Fibroblast of lung (primary cell): ENCODE measurements at regions not wholly inside any gene's neighbourhood (a gene's known extent, or its start where the extent isn't known, plus 50 kb on each side); places are given as distances from the start of the nearest gene placed in this dataset.

Experiments used
- DNase-seq, 2 donors: peaks; one replicate each; pipeline versions ENCODE4 v3.0.0 to v3.0.0-alpha.2; 2010; ENCODE audit warnings: low read depth in 2 of 2
- H2AFZ ChIP-seq: 2 replicates; pipeline ENCODE4 v1.5.1; 2012; ENCODE audit warnings: low read length, control low read depth, inconsistent platforms
- H3K27ac ChIP-seq: 2 replicates; pipeline ENCODE4 v1.5.1; 2011; ENCODE audit warnings: low read length, control low read depth; ENCODE audit not compliant: insufficient read depth
- H3K27me3 ChIP-seq: 2 replicates; pipeline ENCODE4 v1.5.1; 2011; ENCODE audit warnings: mild to moderate bottlenecking, low read length; ENCODE audit not compliant: control insufficient read depth, insufficient read depth
- H3K36me3 ChIP-seq: 2 replicates; pipeline ENCODE4 v1.5.1; 2011; ENCODE audit warnings: low read length; ENCODE audit not compliant: control insufficient read depth, insufficient read depth
- H3K4me1 ChIP-seq: 2 replicates; pipeline ENCODE4 v1.5.1; 2011; ENCODE audit warnings: low read length; ENCODE audit not compliant: control insufficient read depth, insufficient read depth; ENCODE audit errors: extremely low read depth
- H3K4me2 ChIP-seq: 2 replicates; pipeline ENCODE4 v1.5.1; 2011; ENCODE audit warnings: low read length, control low read depth; ENCODE audit not compliant: insufficient read depth; ENCODE audit errors: extremely low read depth
- H3K4me3 ChIP-seq, 4 experiments: fragments of 200-600 bp in 1 of 4; sonication (generic) in 1 of 4; replicated peaks in 1 of 4; 2 replicates each; pipeline ENCODE4 v1.5.1; 2011 to 2016; ENCODE audit warnings: low read length in 4 of 4, low read depth in 3 of 4, mild to moderate bottlenecking in 3 of 4, control low read depth in 2 of 4, inconsistent platforms in 1 of 4, mixed read lengths in 1 of 4; ENCODE audit not compliant: insufficient read depth in 1 of 4; ENCODE audit errors: control extremely low read depth in 1 of 4
- H3K79me2 ChIP-seq: 2 replicates; pipeline ENCODE4 v1.5.1; 2012; ENCODE audit warnings: mild to moderate bottlenecking, low read length, inconsistent platforms; ENCODE audit not compliant: control insufficient read depth, insufficient read depth
- H3K9ac ChIP-seq: 2 replicates; pipeline ENCODE4 v1.5.1; 2011; ENCODE audit warnings: mild to moderate bottlenecking, low read length, control low read depth; ENCODE audit not compliant: insufficient read depth
- H3K9me3 ChIP-seq: 2 replicates; pipeline ENCODE4 v1.5.1; 2012; ENCODE audit warnings: low read depth, low read length; ENCODE audit not compliant: control insufficient read depth, insufficient read depth
- H4K20me1 ChIP-seq: 2 replicates; pipeline ENCODE4 v1.5.1; 2011; ENCODE audit warnings: low read length; ENCODE audit not compliant: control insufficient read depth, insufficient read depth; ENCODE audit errors: extremely low read depth
- EZH2 ChIP-seq: IDR thresholded peaks from 2 replicates; pipeline ENCODE4 v1.5.1; 2012; ENCODE audit warnings: low read length, control low read depth, mild to moderate bottlenecking; ENCODE audit errors: missing control alignments
- TF ChIP-seq, protein P1 (sequence below), 2 donors: IDR thresholded peaks in 1 of 2; conservative IDR thresholded peaks in 1 of 2; 1 replicate in 1 of 2; 2 replicates in 1 of 2; pipeline ENCODE4 v1.5.1; 2011 to 2012; ENCODE audit warnings: low read length in 2 of 2, control low read depth in 1 of 2, inconsistent platforms in 1 of 2, low read depth in 1 of 2, mild to moderate bottlenecking in 1 of 2

DNA sequence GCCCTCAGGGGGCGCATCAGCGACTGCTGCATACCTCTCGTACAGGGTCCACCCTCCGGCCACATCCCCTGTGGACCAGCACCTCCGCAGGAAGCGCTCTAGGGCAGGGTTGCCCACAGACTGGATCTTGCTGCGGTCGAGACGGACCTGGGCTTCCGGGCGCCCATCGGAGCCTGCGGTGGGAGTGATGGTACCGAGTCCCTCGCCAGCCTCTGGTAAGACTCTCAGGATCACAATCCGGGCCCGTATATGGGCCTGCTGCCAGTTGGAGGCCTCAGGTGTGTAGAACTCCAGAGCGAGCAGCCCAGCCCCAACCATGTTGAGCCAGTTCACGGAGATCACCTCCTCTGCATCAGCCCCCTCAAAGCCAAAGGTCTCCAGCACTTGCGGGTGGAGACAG lies 323.0 kb downstream of the ANXA1 start:
- no peak overlapping the region for H2AFZ ChIP-seq
- no peak for DNase-seq
- no peaks in the 10 kb centered on the region for H3K79me2 ChIP-seq
- no peaks in the 10 kb centered on the region for H3K4me1 ChIP-seq
- H3K36me3 ChIP-seq, result no peaks in the 10 kb centered on the region
- H3K4me2 ChIP-seq, result no peak overlapping the region
- H3K4me3 ChIP-seq, result no peak overlapping the region
- H3K27ac ChIP-seq, result no peak overlapping the region
- no peaks in the 10 kb centered on the region for H4K20me1 ChIP-seq
- H3K9me3 ChIP-seq, result no peaks in the 10 kb centered on the region
- TF ChIP-seq, protein P1, sequence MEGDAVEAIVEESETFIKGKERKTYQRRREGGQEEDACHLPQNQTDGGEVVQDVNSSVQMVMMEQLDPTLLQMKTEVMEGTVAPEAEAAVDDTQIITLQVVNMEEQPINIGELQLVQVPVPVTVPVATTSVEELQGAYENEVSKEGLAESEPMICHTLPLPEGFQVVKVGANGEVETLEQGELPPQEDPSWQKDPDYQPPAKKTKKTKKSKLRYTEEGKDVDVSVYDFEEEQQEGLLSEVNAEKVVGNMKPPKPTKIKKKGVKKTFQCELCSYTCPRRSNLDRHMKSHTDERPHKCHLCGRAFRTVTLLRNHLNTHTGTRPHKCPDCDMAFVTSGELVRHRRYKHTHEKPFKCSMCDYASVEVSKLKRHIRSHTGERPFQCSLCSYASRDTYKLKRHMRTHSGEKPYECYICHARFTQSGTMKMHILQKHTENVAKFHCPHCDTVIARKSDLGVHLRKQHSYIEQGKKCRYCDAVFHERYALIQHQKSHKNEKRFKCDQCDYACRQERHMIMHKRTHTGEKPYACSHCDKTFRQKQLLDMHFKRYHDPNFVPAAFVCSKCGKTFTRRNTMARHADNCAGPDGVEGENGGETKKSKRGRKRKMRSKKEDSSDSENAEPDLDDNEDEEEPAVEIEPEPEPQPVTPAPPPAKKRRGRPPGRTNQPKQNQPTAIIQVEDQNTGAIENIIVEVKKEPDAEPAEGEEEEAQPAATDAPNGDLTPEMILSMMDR (conservative IDR thresholded peaks at IDR 0.05 in 1 of 2, IDR thresholded peaks at IDR 0.05 in 1 of 2; ENCODE audit: low read depth in 1 of 2, low read length in 2 of 2), result no peak
- no peak for TF ChIP-seq EZH2
- H3K9ac ChIP-seq, result no peak overlapping the region
- H3K27me3 ChIP-seq, result no peaks in the 10 kb centered on the region

DNA sequence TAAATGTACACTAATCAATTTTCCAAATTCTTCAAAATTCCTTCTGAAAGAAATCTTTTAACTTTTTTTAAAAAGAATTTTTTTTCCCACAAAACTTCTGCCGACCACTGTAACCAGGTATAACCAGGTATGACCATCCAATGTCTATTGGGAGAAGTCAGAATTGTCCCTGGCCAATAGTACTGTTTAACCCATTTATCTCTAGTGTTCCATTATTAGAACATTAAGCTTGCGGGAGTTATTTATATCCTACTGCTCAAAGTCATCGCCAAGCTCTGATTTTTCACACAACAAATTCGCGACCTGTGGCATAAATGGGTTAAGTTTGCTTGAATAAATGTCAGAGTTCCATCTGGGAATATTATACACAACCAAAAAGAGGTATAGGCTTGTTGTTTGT lies 343.2 kb downstream of the ANXA1 start:
- H3K9ac ChIP-seq, result no peak overlapping the region
- no peak overlapping the region for H3K4me2 ChIP-seq
- DNase-seq, result no peak
- H2AFZ ChIP-seq, result no peak overlapping the region
- no peaks in the 10 kb centered on the region for H3K27me3 ChIP-seq
- no peak for TF ChIP-seq EZH2
- TF ChIP-seq, protein P1 (conservative IDR thresholded peaks at IDR 0.05 in 1 of 2, IDR thresholded peaks at IDR 0.05 in 1 of 2; ENCODE audit: low read depth in 1 of 2, low read length in 2 of 2), result no peak
- no peaks in the 10 kb centered on the region for H3K79me2 ChIP-seq
- H4K20me1 ChIP-seq, result no peaks in the 10 kb centered on the region
- no peaks in the 10 kb centered on the region for H3K4me1 ChIP-seq
- H3K27ac ChIP-seq, result no peak overlapping the region
- no peak overlapping the region for H3K4me3 ChIP-seq
- H3K36me3 ChIP-seq, result no peaks in the 10 kb centered on the region
- H3K9me3 ChIP-seq, result no peaks in the 10 kb centered on the region

DNA sequence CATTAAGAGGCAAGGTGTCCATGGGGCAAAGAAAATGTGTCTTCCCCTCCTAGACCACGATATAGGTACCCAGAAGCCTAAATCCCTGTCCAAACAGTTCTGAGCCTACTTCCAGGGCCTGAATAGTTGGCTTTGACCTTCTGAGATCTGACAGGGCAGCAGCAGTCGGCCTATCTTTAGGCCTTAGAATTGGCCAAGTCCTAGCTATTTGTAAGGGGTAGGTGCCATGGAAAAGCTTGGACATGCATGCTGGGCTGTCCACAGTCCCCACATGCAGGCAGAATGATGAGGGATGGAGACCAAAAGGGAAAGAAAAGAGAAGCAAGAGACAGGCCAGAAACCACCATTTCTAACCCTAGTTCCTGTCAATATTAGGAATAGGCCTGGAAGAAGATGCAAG lies 346.1 kb downstream of the ANXA1 start:
- Histone ChIP-seq H3K4me1 (no peaks in the 10 kb centered on the region), H3K9ac (no peak overlapping the region), H3K27me3 (no peaks in the 10 kb centered on the region), H3K36me3 (no peaks in the 10 kb centered on the region), H3K4me2 (no peak overlapping the region), H3K4me3 (no peak overlapping the region), H4K20me1 (no peaks in the 10 kb centered on the region), H3K79me2 (no peaks in the 10 kb centered on the region), H3K27ac (no peak overlapping the region), H2AFZ (no peak overlapping the region), H3K9me3 (no peaks in the 10 kb centered on the region)
- no peak for TF ChIP-seq EZH2
- TF ChIP-seq, protein P1 (conservative IDR thresholded peaks at IDR 0.05 in 1 of 2, IDR thresholded peaks at IDR 0.05 in 1 of 2; ENCODE audit: low read depth in 1 of 2, low read length in 2 of 2), result no peak
- no peak for DNase-seq
